SJCRH30 (cell line): ENCODE measurements at regions not wholly inside any gene's neighbourhood (a gene's known extent, or its start where the extent isn't known, plus 50 kb on each side); places are given as distances from the start of the nearest gene placed in this dataset.
"Not testable (repeated sequence)": the region's sequence is repeated elsewhere in the genome, so short reads cannot be mapped to it uniquely, and the experiment has no call there.

Experiments used
- DNase-seq, 2 experiments: peaks; one replicate each; pipeline ENCODE4 v3.0.0-alpha.2; 2015 to 2020
- H3K27ac ChIP-seq: fragments of 250-450 bp; sonication (Bioruptor Pico); 2 replicates; pipeline ENCODE4 v1.5.1; 2020; ENCODE audit warnings: mild to moderate bottlenecking, moderate library complexity
- H3K27me3 ChIP-seq: fragments of 250-450 bp; sonication (Bioruptor Pico); 2 replicates; pipeline ENCODE4 v1.5.1; 2020; ENCODE audit warnings: mild to moderate bottlenecking, moderate library complexity
- H3K36me3 ChIP-seq: fragments of 250-450 bp; sonication (Bioruptor Pico); 2 replicates; pipeline ENCODE4 v1.5.1; 2020; ENCODE audit warnings: mild to moderate bottlenecking, moderate library complexity
- H3K4me1 ChIP-seq: fragments of 250-450 bp; sonication (Bioruptor Pico); 2 replicates; pipeline ENCODE4 v1.5.1; 2020; ENCODE audit warnings: mild to moderate bottlenecking, moderate library complexity
- H3K4me3 ChIP-seq: fragments of 250-450 bp; sonication (Bioruptor Pico); 2 replicates; pipeline ENCODE4 v1.5.1; 2020; ENCODE audit warnings: mild to moderate bottlenecking, moderate library complexity
- H3K9me3 ChIP-seq: fragments of 250-450 bp; sonication (Bioruptor Pico); replicated peaks from 2 replicates; pipeline ENCODE4 v1.5.1; 2020; ENCODE audit warnings: mild to moderate bottlenecking, moderate library complexity

DNA sequence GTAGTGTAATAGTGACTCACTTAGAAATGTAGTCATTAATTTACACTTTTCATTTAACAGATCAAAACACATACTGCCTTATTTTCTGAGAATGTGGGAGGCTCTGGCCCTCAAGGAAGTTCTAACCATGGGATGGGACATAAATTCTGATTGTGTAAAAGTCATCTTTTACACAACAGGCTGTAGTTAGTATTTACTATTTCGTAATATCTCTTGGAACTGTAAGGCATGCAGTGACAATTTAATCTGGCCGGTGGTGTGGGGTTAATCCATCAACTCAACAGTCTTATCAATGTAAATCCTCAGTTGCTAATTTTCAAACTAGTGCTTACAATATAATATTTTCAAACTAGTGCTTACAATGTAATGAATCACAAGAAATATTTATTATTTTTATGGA is 1599.2 kb downstream of the EFNB2 start:
- no peak overlapping the region for H3K27ac ChIP-seq
- H3K27me3 ChIP-seq, result no peaks in the 10 kb centered on the region
- peaks cover 9% of the 10 kb centered on the region; the same call in 1 of the 2 replicates for H3K4me1 ChIP-seq
- no peak overlapping the region for H3K4me3 ChIP-seq
- no peaks in the 10 kb centered on the region for H3K9me3 ChIP-seq
- no peak for DNase-seq
- H3K36me3 ChIP-seq, result no peaks in the 10 kb centered on the region

DNA sequence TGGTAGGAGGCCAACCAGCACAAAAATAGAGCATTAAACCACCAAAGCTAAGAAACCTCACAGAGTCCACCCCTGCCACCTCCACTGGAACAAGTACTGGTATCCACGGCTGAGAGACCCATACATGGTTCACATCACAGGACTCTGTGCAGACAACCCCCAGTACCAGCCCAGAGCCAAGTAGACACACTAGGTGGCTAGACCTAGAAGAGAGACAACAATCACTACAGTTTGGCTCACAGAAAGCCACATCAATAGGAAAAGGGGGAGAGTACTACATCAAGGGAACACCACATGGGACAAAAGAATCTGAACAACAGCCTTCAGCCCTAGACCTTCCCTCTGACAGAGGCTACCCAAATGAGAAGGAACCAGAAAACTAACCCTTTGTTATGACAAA is 1614.9 kb downstream of the EFNB2 start:
- not testable (repeated sequence) for DNase-seq, H3K27ac ChIP-seq, H3K4me1 ChIP-seq, H3K27me3 ChIP-seq, H3K36me3 ChIP-seq, H3K9me3 ChIP-seq, H3K4me3 ChIP-seq

DNA sequence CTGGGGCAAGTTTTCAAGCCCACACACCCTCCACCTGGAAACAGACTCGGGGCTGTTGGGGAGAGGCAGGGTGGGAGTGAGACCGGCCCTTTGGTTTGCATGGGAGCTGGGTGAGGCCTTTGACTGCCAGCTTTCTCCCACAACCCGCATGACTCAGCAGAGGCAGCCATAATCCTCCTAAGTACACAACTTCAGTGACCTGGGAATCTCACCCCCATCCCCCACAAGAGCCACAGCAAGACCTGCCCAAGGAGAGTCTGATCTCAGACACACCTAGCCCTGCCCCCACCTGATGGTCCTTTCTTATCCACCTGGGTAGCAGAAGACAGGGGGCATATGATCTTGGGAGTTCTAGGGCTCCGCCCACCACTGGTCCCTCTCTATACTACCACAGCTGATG is 1615.4 kb downstream of the EFNB2 start:
- Histone ChIP-seq H3K9me3 (no peaks in the 10 kb centered on the region), H3K27ac (no peak overlapping the region), H3K4me3 (no peak overlapping the region), H3K27me3 (no peaks in the 10 kb centered on the region), H3K4me1 (no peaks in the 10 kb centered on the region), H3K36me3 (no peaks in the 10 kb centered on the region)
- no peak for DNase-seq

DNA sequence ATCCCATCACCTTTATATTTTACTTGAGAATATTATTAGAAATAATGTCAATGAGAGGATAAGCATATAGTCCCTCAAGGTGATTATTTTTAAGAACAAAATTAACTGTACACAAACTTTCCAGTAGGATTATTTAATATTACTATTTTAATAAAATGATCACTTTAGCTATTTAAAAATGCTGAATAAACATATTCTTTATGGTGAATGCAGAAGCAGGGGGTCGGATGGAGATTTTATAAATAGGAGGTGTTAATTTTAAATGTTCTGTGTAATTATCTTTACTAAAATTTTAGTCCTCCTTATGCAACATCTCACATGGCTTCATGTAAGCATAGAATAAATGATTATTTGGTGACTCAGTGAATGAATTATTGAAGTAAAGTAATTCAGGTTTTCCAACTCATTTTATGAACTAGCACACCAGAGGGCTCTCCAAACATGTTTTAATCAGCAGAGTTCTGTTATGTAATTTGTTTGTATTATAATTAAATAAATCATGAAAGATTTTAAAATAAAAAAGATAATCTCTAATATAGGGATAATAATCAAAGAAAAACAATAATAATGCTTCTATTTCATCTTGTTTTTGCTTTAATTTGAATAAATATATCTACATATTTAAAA is 1635.2 kb downstream of the EFNB2 start:
- H3K4me1 ChIP-seq, result peaks cover 4% of the 10 kb centered on the region; the same call in 1 of the 2 replicates
- no peak for DNase-seq
- H3K27me3 ChIP-seq, result no peaks in the 10 kb centered on the region
- no peaks in the 10 kb centered on the region for H3K36me3 ChIP-seq
- H3K27ac ChIP-seq, result no peak overlapping the region
- H3K4me3 ChIP-seq, result no peak overlapping the region
- peaks cover 3% of the 10 kb centered on the region; the same call in 1 of the 2 replicates for H3K9me3 ChIP-seq

DNA sequence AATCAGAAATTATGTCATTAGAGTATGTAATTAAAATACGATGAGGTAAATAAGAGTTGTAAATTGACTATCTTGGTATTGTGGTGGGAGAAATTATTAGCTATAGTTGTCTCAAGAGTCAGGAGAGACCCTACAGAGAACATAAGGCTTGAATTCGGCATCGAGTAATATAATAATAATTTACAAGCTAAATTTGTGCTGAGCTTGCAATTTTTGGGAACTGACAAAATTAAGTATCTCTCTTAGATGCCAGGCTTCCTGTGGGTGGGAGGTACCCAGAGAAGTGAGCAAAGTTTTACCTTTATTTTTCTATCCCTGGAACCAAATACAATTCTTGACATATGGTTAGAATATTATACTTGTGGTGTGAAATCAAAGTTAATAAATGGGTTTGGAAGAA is 1637.0 kb downstream of the EFNB2 start:
- Histone ChIP-seq H3K36me3 (no peaks in the 10 kb centered on the region), H3K27ac (no peak overlapping the region), H3K27me3 (no peaks in the 10 kb centered on the region), H3K4me3 (no peak overlapping the region), H3K4me1 (peaks cover 4% of the 10 kb centered on the region; the same call in 1 of the 2 replicates), H3K9me3 (peaks cover 3% of the 10 kb centered on the region; the same call in 1 of the 2 replicates)
- DNase-seq, result no peak

DNA sequence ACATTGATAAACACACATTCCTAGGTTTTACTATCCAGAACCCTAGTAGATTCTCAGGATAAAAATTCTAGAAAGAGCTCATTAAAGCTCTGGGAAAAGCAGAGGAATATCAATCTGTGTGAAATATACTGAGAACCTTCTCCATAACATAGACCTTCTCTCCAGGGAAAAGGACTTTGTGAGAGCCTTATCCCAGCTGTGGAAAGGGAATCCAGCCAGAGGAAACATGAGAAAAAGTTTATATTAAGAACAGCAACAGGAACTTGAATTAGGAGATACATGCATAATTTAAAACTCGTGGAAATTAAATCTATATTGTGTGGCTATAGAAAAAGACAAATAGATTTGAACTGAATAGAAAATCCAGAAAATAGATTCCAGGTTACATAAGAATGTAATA is 1639.9 kb downstream of the EFNB2 start:
- H3K4me3 ChIP-seq, result no peak overlapping the region
- H3K4me1 ChIP-seq, result peaks cover 4% of the 10 kb centered on the region; the same call in 1 of the 2 replicates
- no peaks in the 10 kb centered on the region for H3K27me3 ChIP-seq
- DNase-seq, result peak in 1 of 2 experiments; percentile 50
- no peak overlapping the region for H3K27ac ChIP-seq
- H3K9me3 ChIP-seq, result peaks cover 3% of the 10 kb centered on the region; the same call in 1 of the 2 replicates
- no peaks in the 10 kb centered on the region for H3K36me3 ChIP-seq

DNA sequence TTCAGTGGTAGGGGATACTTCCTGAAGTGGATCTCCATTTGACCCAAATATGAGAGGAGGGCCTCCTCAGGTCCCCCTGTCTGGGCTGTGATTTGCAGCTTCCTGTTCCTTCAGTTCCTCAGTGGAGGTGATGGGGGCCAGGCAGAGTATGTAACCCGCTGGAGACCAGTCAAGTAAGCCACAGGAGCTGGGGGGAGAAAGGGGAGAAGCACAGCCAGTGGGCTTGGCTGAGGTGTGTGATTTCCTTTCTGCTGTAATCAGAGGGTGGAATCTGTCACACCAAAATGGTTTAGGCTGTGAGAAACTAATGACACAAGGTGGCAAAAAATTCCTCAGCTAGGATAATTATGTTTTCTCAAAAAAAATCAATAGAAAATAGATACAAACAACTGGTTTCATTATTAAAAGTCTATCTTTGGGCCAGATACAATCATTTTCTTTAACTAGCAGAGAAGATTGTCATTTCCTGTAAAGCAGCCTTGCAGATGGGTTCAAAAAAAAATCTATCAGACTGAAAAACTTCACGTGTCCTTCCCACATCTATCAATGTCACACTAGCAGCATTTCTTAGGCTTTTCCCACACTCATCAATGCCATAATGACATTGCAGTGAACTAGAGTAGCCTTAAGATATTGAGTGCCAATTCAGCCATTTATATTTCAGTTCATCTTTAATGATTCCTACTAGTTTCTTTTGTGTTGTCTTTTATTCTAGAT is 1660.3 kb downstream of the EFNB2 start:
- DNase-seq, result no peak
- no peaks in the 10 kb centered on the region for H3K27me3 ChIP-seq
- no peaks in the 10 kb centered on the region for H3K4me1 ChIP-seq
- H3K9me3 ChIP-seq, result 0 out of 2 replicates have a peak, but pooled peaks cover 3% of the 10 kb centered on the region
- H3K36me3 ChIP-seq, result no peaks in the 10 kb centered on the region
- no peak overlapping the region for H3K4me3 ChIP-seq
- H3K27ac ChIP-seq, result no peak overlapping the region

DNA sequence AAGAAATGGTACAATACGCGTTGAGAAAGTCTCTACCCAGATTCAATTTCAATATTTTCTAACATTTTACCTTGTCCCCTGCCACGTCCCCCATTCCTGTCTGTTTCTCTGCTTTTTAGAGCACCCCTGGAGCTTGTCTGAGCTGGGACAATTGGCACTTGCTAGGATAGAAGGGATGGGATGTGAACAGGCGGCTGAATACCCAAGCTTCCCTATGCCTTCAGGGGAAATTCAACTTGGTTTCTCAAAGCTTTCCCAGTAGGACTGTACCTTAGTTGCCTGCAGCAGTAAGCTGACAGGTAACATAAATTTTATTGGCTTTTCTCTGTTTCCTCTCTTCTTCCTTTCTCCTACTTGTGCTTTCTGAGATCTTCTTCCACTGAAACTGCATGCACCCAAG is 1663.3 kb downstream of the EFNB2 start:
- Histone ChIP-seq H3K36me3 (no peaks in the 10 kb centered on the region), H3K4me1 (0 out of 2 replicates have a peak, but pooled peaks cover 4% of the 10 kb centered on the region), H3K9me3 (0 out of 2 replicates have a peak, but pooled peaks cover 3% of the 10 kb centered on the region), H3K27me3 (no peaks in the 10 kb centered on the region), H3K4me3 (no peak overlapping the region), H3K27ac (no peak overlapping the region)
- no peak for DNase-seq

DNA sequence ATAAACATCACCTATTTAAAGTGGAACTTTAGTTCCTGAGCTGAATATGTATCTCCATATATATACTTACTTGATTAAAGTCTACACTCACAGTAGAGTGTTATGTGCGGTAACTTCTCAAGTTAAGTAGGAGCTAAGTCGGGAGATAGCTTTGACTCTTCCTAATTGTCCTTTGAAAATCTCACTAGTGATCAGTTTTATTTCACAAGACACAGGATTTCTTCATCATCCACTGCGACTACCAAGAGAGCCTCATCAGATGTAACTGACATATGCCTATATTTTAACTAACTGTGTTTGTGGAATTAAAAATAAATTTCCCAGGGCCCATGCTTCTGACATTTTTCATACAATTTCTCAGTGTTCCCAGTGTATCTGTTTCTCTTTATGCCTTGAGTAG is 1664.0 kb downstream of the EFNB2 start:
- no peaks in the 10 kb centered on the region for H3K36me3 ChIP-seq
- 0 out of 2 replicates have a peak, but pooled peaks cover 3% of the 10 kb centered on the region for H3K9me3 ChIP-seq
- no peak overlapping the region for H3K27ac ChIP-seq
- H3K4me1 ChIP-seq, result 0 out of 2 replicates have a peak, but pooled peaks cover 4% of the 10 kb centered on the region
- H3K4me3 ChIP-seq, result no peak overlapping the region
- no peaks in the 10 kb centered on the region for H3K27me3 ChIP-seq
- no peak for DNase-seq

DNA sequence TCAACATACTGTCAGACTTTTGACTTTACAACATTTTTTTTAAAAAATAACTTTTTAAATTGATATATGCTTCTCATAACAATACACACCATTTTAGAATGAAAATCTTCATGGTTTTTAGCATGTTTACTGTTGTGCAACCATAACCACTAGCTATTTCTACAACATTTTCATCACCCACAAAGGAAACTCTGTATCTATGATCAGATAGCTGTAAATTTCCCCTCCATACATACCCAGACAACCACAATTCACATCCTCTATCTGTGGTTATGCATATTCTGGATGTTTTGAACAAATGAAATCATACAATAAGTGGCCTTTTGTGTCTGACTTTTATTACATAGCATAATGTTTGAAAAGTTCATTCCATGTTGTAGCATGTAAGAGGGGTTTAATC is 1666.0 kb downstream of the EFNB2 start:
- no peaks in the 10 kb centered on the region for H3K36me3 ChIP-seq
- 0 out of 2 replicates have a peak, but pooled peaks cover 3% of the 10 kb centered on the region for H3K9me3 ChIP-seq
- H3K27me3 ChIP-seq, result no peaks in the 10 kb centered on the region
- no peak overlapping the region for H3K4me3 ChIP-seq
- peak overlapping the region; percentile 29 for H3K27ac ChIP-seq
- H3K4me1 ChIP-seq, result 0 out of 2 replicates have a peak, but pooled peaks cover 4% of the 10 kb centered on the region
- no peak for DNase-seq

DNA sequence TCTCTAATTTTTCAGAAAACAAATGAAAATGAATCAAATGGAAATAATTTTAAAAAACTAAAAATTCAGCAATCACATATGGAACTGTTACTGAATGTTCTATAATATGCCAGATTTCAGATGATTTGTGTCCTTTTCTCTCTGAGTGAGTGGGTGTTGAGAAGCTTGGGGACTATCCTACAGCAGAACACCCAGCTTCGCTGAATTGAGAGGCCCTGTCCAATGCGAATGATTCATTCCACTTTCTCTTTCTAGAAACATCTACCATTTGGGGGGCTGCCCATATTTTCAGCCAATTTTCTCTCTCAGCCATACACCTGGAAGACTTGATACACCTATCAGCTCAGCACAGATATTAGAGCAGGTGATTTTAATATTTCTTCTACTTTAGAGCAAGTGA is 1666.7 kb downstream of the EFNB2 start:
- no peaks in the 10 kb centered on the region for H3K27me3 ChIP-seq
- DNase-seq, result no peak
- H3K27ac ChIP-seq, result no peak overlapping the region
- 0 out of 2 replicates have a peak, but pooled peaks cover 4% of the 10 kb centered on the region for H3K4me1 ChIP-seq
- 0 out of 2 replicates have a peak, but pooled peaks cover 3% of the 10 kb centered on the region for H3K9me3 ChIP-seq
- no peaks in the 10 kb centered on the region for H3K36me3 ChIP-seq
- no peak overlapping the region for H3K4me3 ChIP-seq

DNA sequence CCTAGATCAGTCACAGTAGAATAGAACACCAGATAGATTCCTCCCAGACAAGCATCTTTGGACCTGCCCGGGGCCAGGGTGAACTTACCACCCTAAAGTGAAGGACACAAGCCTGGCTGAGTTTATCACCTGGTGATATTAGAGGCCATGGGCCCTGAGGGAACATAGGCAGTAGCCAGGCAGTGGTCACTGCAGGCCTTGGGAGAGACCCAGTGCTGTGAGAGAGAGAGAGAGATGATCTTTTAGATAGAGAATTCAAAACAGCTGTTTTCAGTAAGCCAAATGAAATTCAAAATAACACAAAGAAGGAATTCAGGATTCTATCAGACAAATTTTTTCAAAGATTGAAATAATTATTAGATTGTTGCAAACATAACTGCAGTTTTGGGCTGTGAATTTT is 1679.9 kb downstream of the EFNB2 start:
- no peak overlapping the region for H3K27ac ChIP-seq
- H3K36me3 ChIP-seq, result no peaks in the 10 kb centered on the region
- DNase-seq, result no peak
- no peaks in the 10 kb centered on the region for H3K27me3 ChIP-seq
- no peaks in the 10 kb centered on the region for H3K4me1 ChIP-seq
- H3K4me3 ChIP-seq, result no peak overlapping the region
- no peaks in the 10 kb centered on the region for H3K9me3 ChIP-seq

DNA sequence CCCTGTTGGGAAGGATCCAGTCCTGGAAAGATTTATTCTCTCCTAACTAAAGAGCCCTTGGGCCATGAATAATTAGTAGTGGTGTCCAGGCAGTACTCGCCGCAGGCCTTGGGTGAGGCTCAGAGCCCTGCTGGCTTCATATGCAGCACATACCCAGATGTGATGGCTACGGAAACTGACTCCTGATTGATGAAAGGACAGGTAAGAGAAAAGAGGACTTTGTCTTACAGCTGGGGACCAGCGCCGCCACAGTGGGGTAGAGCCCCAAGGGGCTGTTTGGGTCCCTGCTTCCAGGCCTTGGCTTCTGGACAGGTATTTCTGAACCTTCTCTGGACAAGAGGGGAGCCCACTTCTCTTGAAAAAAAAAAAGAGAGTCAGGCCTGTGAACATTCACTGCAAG is 1680.8 kb downstream of the EFNB2 start:
- no peaks in the 10 kb centered on the region for H3K36me3 ChIP-seq
- H3K27me3 ChIP-seq, result no peaks in the 10 kb centered on the region
- no peak for DNase-seq

DNA sequence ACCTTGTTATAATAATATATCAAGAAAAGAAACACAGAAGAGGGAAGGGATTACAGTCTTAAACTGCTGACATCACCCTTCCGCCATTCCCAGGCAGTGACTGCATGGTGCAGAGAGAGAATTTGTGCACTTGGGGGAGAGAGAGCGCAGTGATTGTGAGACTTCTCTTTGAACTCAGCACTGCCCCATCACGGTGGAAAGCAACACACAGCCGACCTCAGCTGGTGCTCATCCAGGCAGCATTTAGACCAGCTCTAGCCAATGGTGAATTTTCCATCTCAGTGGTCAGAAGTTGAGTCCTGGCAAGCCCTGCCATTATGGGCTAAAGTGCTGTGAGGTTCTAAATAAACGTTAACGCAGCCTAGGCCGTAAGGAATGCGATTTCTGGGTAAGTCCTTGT is 1681.5 kb downstream of the EFNB2 start:
- Histone ChIP-seq H3K27me3 (no peaks in the 10 kb centered on the region), H3K27ac (no peak overlapping the region), H3K36me3 (no peaks in the 10 kb centered on the region), H3K9me3 (no peaks in the 10 kb centered on the region), H3K4me1 (no peaks in the 10 kb centered on the region), H3K4me3 (no peak overlapping the region)
- DNase-seq, result no peak

More for the DNA sequence above, 1680.8 kb downstream of the EFNB2 start:
- H3K4me3 ChIP-seq, result no peak overlapping the region
- H3K4me1 ChIP-seq, result no peaks in the 10 kb centered on the region
- no peaks in the 10 kb centered on the region for H3K9me3 ChIP-seq
- no peak overlapping the region for H3K27ac ChIP-seq

DNA sequence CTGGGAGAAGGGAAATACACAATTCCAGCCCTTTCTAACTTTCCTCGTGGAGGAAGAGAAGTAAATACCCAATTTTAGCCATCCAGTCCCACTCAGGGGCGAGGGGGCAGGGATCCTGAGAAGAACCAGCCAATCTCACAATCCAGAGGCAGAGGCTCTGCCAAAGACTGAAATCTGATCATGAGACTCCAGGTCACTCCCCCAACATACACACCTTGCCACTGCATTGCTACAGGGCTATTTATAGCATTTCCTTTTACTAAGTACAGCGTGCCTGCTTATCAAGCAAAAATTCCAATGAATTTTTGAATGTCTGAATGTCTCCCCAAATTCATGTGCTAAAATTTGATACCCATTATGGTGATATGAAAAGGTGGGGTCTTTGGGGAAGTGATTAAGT is 1687.5 kb downstream of the EFNB2 start:
- H3K36me3 ChIP-seq, result no peaks in the 10 kb centered on the region
- no peak overlapping the region for H3K4me3 ChIP-seq
- H3K9me3 ChIP-seq, result no peaks in the 10 kb centered on the region
- no peaks in the 10 kb centered on the region for H3K27me3 ChIP-seq
- H3K4me1 ChIP-seq, result no peaks in the 10 kb centered on the region
- H3K27ac ChIP-seq, result no peak overlapping the region
- no peak for DNase-seq
